A549 (cell line): ENCODE measurements at regions not wholly inside any gene's neighbourhood (a gene's known extent, or its start where the extent isn't known, plus 50 kb on each side); places are given as distances from the start of the nearest gene placed in this dataset.

Source experiments
- ATAC-seq, 2 experiments: fragments of 200-7000 bp in 1 of 2; fragments of >200 bp in 1 of 2; cut with Nextera tagmentation in 1 of 2; cut with Tn5 transposase in 1 of 2; 3 replicates each; pipeline versions ENCODE4 v1.8.0 to v1.9.1; 2018 to 2020; ENCODE audit warnings: mild to moderate bottlenecking in 1 of 2, moderate library complexity in 1 of 2
- CTCF ChIA-PET: fragments of 300-600 bp; sonication (Branson Sonifier 250); formaldehyde crosslinking; extraction: SDS; loops from one replicate; lab custom pipeline; 2021; ENCODE audit warnings: antibody characterized with exemption, inconsistent platforms; lab: Yijun Ruan, JAX
- POLR2A ChIA-PET: fragments of 350-600 bp; formaldehyde crosslinking; extraction: SDS; loops from one replicate; lab custom pipeline; 2021; ENCODE audit warnings: antibody characterized with exemption, inconsistent platforms; lab: Yijun Ruan, JAX
- DNase-seq, 2 experiments: peaks; one replicate each; pipeline versions ENCODE4 v3.0.0 to v3.0.0-alpha.2; 2011 to 2016; ENCODE audit warnings: low read depth in 1 of 2, low spot score in 1 of 2
- FAIRE-seq: peaks from 2 replicates; lab custom pipeline; 2011; peaks lifted over from hg19 to GRCh38; lab: Jason Lieb, UNC
- H3K27ac ChIP-seq, 2 experiments: fragments of >200 bp; sonication (Bioruptor Twin); formaldehyde crosslinking; 3 replicates each; pipeline ENCODE4 v1.5.1; 2016 to 2017
- H3K4me1 ChIP-seq: fragments of >200 bp; sonication (Bioruptor Twin); formaldehyde crosslinking; 3 replicates; pipeline ENCODE4 v1.6.1; 2016
- H3K4me2 ChIP-seq: fragments of >200 bp; sonication (Bioruptor Twin); formaldehyde crosslinking; 3 replicates; pipeline ENCODE4 v1.6.1; 2016
- H3K4me3 ChIP-seq: fragments of >200 bp; sonication (Bioruptor Twin); formaldehyde crosslinking; 3 replicates; pipeline ENCODE4 v1.5.1; 2016
- H3K9me3 ChIP-seq: fragments of >200 bp; sonication (Bioruptor Twin); formaldehyde crosslinking; 3 replicates; pipeline ENCODE4 v1.6.1; 2016
- ATOH8 ChIP-seq: fragments of 250-450 bp; sonication (Bioruptor Pico); IDR thresholded peaks from 2 replicates; pipeline ENCODE4 v1.5.0; 2020; ENCODE audit warnings: low read depth, mild to moderate bottlenecking, moderate library complexity
- CBX2 ChIP-seq: fragments of 200-600 bp; sonication (generic); IDR thresholded peaks from 2 replicates; pipeline ENCODE4 v1.6.1; 2016; ENCODE audit warnings: low read depth, mild to moderate bottlenecking, borderline replicate concordance
- CEBPB ChIP-seq, 2 experiments: fragments of >200 bp in 1 of 2; sonication (Bioruptor Twin) in 1 of 2; formaldehyde crosslinking in 1 of 2; IDR thresholded peaks; 2 replicates each; pipeline ENCODE4 v1.6.1; 2012 to 2016
- CHD2 ChIP-seq: fragments of 150-350 bp; IDR thresholded peaks from 2 replicates; pipeline ENCODE4 v1.6.1; 2014; ENCODE audit warnings: low read length; ENCODE audit not compliant: partially characterized antibody
- EHF ChIP-seq: fragments of 250-450 bp; sonication (Bioruptor Pico); IDR thresholded peaks from 2 replicates; pipeline ENCODE4 v1.5.0; 2020; ENCODE audit warnings: mild to moderate bottlenecking
- EHMT2 ChIP-seq: fragments of 200-600 bp; sonication (generic); IDR thresholded peaks from 2 replicates; pipeline ENCODE4 v1.6.1; 2016; ENCODE audit warnings: antibody characterized with exemption, low read depth, mild to moderate bottlenecking, moderate library complexity
- FOSB ChIP-seq: fragments of 250-450 bp; sonication (Bioruptor Pico); IDR thresholded peaks from 2 replicates; pipeline ENCODE4 v1.5.0; 2020; ENCODE audit warnings: mild to moderate bottlenecking, moderate library complexity
- HDAC2 ChIP-seq: fragments of 200-600 bp; sonication (generic); IDR thresholded peaks from 2 replicates; pipeline ENCODE4 v1.6.1; 2016
- HOXA7 ChIP-seq: fragments of 250-450 bp; sonication (Bioruptor Pico); IDR thresholded peaks from 2 replicates; pipeline ENCODE4 v1.5.0; 2020; ENCODE audit warnings: mild to moderate bottlenecking, moderate library complexity
- HOXB5 ChIP-seq: fragments of 250-450 bp; sonication (Bioruptor Pico); IDR thresholded peaks from 2 replicates; pipeline ENCODE4 v1.5.0; 2020; ENCODE audit warnings: mild to moderate bottlenecking, moderate library complexity
- JUN ChIP-seq, 2 experiments: fragments of >200 bp; sonication (Bioruptor Twin); formaldehyde crosslinking; IDR thresholded peaks; 2 replicates in 1 of 2; 3 replicates in 1 of 2; pipeline ENCODE4 v1.6.1; 2016 to 2017
- KDM1A ChIP-seq: fragments of 200-600 bp; sonication (generic); IDR thresholded peaks from 2 replicates; pipeline ENCODE4 v1.6.1; 2016; ENCODE audit warnings: low read depth, mild to moderate bottlenecking
- KDM5A ChIP-seq: fragments of 200-600 bp; sonication (generic); IDR thresholded peaks from 2 replicates; pipeline ENCODE4 v1.6.1; 2016; ENCODE audit warnings: antibody characterized with exemption, mild to moderate bottlenecking
- MAFK ChIP-seq: fragments of 450-650 bp; IDR thresholded peaks from 2 replicates; pipeline ENCODE4 v1.6.1; 2014; ENCODE audit not compliant: partially characterized antibody
- MYC ChIP-seq: IDR thresholded peaks from 2 replicates; pipeline ENCODE4 v1.6.1; 2012; ENCODE audit warnings: mild to moderate bottlenecking, inconsistent platforms, low read length, improper control_type of control experiment, borderline replicate concordance
- NFE2L2 ChIP-seq: fragments of 150-350 bp; conservative IDR thresholded peaks from 2 replicates; pipeline ENCODE4 v1.6.1; 2014; ENCODE audit warnings: low read length
- NR3C1 ChIP-seq: fragments of >200 bp; sonication (Bioruptor Twin); formaldehyde crosslinking; IDR thresholded peaks from 3 replicates; pipeline ENCODE4 v1.6.1; 2017
- PBX3 ChIP-seq: IDR thresholded peaks from 2 replicates; pipeline ENCODE4 v1.6.1; 2012
- POLR2A ChIP-seq: IDR thresholded peaks from 2 replicates; pipeline ENCODE4 v1.6.1; 2012; ENCODE audit warnings: mild to moderate bottlenecking, low read length
- RCOR1 ChIP-seq: fragments of 150-350 bp; IDR thresholded peaks from 2 replicates; pipeline ENCODE4 v1.6.1; 2014; ENCODE audit warnings: antibody characterized with exemption, low read length, low read depth
- RFX5 ChIP-seq: fragments of 450-650 bp; IDR thresholded peaks from 2 replicates; pipeline ENCODE4 v1.7.1; 2014; ENCODE audit warnings: antibody characterized with exemption, mild to moderate bottlenecking, moderate library complexity
- SMC3 ChIP-seq: fragments of >200 bp; sonication (Bioruptor Twin); formaldehyde crosslinking; IDR thresholded peaks from 3 replicates; pipeline ENCODE4 v1.6.1; 2018; ENCODE audit warnings: inconsistent platforms
- SREBF2 ChIP-seq: fragments of 450-650 bp; IDR thresholded peaks from 2 replicates; pipeline ENCODE4 v1.6.1; 2014; ENCODE audit warnings: mild to moderate bottlenecking, moderate library complexity
- USF2 ChIP-seq: fragments of 450-650 bp; IDR thresholded peaks from 2 replicates; pipeline ENCODE4 v1.6.1; 2014; ENCODE audit warnings: antibody characterized with exemption
- ZC3H11A ChIP-seq: fragments of 450-650 bp; IDR thresholded peaks from 2 replicates; pipeline ENCODE4 v1.6.1; 2014; ENCODE audit warnings: antibody characterized with exemption, mild to moderate bottlenecking
- ZNF302 ChIP-seq: fragments of 250-450 bp; sonication (Bioruptor Pico); IDR thresholded peaks from 2 replicates; pipeline ENCODE4 v1.9.0; 2021; ENCODE audit warnings: inconsistent platforms, mild to moderate bottlenecking, moderate library complexity
- WGBS: methylation state at CpG from one replicate; pipeline ENCODE4 v1.1.6; 2017; ENCODE audit errors: missing lambda C conversion rate; 5-methylcytosine and 5-hydroxymethylcytosine counted together

GRCh38 chr3:107431246-107432012 lies 54.2 kb downstream of the CCDC54 start (continued):
- TF ChIP-seq FOSB (CRISPR knock-in tag): no peak
- no peak for TF ChIP-seq MAFK
- TF ChIP-seq NFE2L2: no peak
- TF ChIP-seq HDAC2: no peak
- no peak for TF ChIP-seq RCOR1
- no peak for TF ChIP-seq USF2
- no peak for TF ChIP-seq ZC3H11A
- TF ChIP-seq CEBPB (IDR thresholded peaks at IDR 0.05): no peak
- peak in 1 of 2 experiments; percentile 88; a peak in 3 of 5 replicates for TF ChIP-seq JUN (IDR thresholded peaks at IDR 0.05)
- TF ChIP-seq HOXA7: no peak

- POLR2A ChIA-PET: interaction anchor here (1.4 to 3.6 kb wide), 6 partner anchors 11 to 196 kb away, joined by 3 to 41 read pairs (median 8); partner anchors contain the start of gene BBX
These were observed 54.8 kb downstream of the CCDC54 start for GRCh38 chr3:107432013-107432515.

GRCh38 chr3:107432646-107433045 lies 55.4 kb downstream of the CCDC54 start:
- ChIA-PET CTCF (interaction anchor here (5.4 kb wide), 1 partner anchor 196 kb away, joined by 41 read pairs; no protein-coding TSS in a partner anchor), POLR2A (interaction anchor here (2.4 kb wide), 1 partner anchor 90 kb away, joined by 13 read pairs; the partner anchor contains the start of gene BBX)
- H3K4me1 ChIP-seq: peaks cover 16% of the 10 kb centered on the region
- no peak for ATAC-seq
- TF ChIP-seq HOXB5 (CRISPR knock-in tag) (no peak), KDM1A (no peak), EHF (CRISPR knock-in tag) (no peak), MYC (no peak), PBX3 (no peak), RFX5 (no peak), NR3C1 (no peak), EHMT2 (no peak), KDM5A (no peak), CBX2 (no peak), ZNF302 (CRISPR knock-in tag) (no peak), POLR2A (no peak), CHD2 (no peak)
- H3K4me2 ChIP-seq: peak overlapping the region; percentile 88
- peak overlapping the region; percentile 59; the same call in 2 of the 3 replicates for H3K4me3 ChIP-seq
- no peak for FAIRE-seq
- peak overlapping the region; percentile 95 to 96; a peak in 5 of 6 replicates for H3K27ac ChIP-seq
- DNase-seq: peak in 1 of 2 experiments; percentile 33
- H3K9me3 ChIP-seq: no peaks in the 10 kb centered on the region
- WGBS: 81% methylated on average over 8 of the region's 8 CpGs

More at GRCh38 chr3:107432013-107432515, 54.8 kb downstream of the CCDC54 start:
- no peak for FAIRE-seq
- DNase-seq: peak in 1 of 2 experiments; percentile 8
- ATAC-seq: no peak
- Histone ChIP-seq H3K4me1 (peaks cover 16% of the 10 kb centered on the region), H3K9me3 (no peaks in the 10 kb centered on the region), H3K27ac (peak overlapping the region; percentile 95 to 96), H3K4me2 (peak overlapping the region; percentile 88), H3K4me3 (peak overlapping the region; percentile 59)
- TF ChIP-seq ATOH8: no peak
- TF ChIP-seq SREBF2: no peak
- TF ChIP-seq EHF (CRISPR knock-in tag): no peak
- no peak for TF ChIP-seq HOXB5 (CRISPR knock-in tag)
- TF ChIP-seq SMC3: no peak
- WGBS: 20% methylated on average over 20 of the region's 20 CpGs
- CTCF ChIA-PET: interaction anchor here (0.7 to 5.4 kb wide), 4 partner anchors 11 to 196 kb away, joined by 3 to 74 read pairs (median 22); no protein-coding TSS in a partner anchor
